ENCODE measurements at regions not wholly inside any gene's neighbourhood (a gene's known extent, or its start where the extent isn't known, plus 50 kb on each side); places are given as distances from the start of the nearest gene placed in this dataset.

DNA sequence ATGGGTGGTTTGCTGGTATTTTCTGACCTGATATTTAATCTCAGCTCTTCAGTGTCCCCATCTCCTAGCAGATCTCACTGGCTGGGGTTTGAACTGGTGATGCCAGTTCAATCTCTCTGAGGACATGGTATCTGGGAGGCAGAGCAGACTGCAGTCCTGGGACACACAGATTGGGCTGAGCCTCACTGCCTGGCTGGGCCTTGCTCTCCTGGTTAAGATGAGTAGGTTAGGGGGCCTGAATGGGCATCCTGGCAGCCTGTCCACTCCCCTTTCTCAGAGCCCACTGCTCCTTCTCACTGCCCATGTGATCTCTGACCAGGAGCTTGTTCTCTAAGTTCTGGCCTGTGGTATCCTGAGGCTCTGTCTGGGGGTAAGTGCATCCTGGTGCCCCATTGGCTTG is 363.4 kb downstream of the GLRX3 start:
- no peak for TF ChIP-seq POLR2A (IDR thresholded peaks at IDR 0.05)
- TF ChIP-seq CTCF (IDR thresholded peaks at IDR 0.05 in 4 of 5, conservative IDR thresholded peaks at IDR 0.05 in 1 of 5) = no peak
